Tibial artery (tissue), 4 donors: ENCODE measurements at regions not wholly inside any gene's neighbourhood (a gene's known extent, or its start where the extent isn't known, plus 50 kb on each side); places are given as distances from the start of the nearest gene placed in this dataset.

Experiments used
- DNase-seq, 2 donors: peaks; one replicate each; pipeline ENCODE4 v3.0.0-alpha.2; 2019
- H3K27ac ChIP-seq, 2 donors: fragments of 200-600 bp; sonication (generic) in 1 of 2; 1 replicate in 1 of 2; 2 replicates in 1 of 2; pipeline ENCODE4 v1.5.1; 2018 to 2019; ENCODE audit warnings: mild to moderate bottlenecking in 1 of 2
- H3K27me3 ChIP-seq, 2 donors: fragments of 200-600 bp; sonication (generic) in 1 of 2; one replicate each; pipeline versions ENCODE4 v1.5.1 to v1.6.0; 2016 to 2019
- H3K36me3 ChIP-seq, 3 donors: fragments of 200-600 bp; sonication (generic) in 2 of 3; one replicate each; pipeline ENCODE4 v1.5.1; 2016 to 2019; ENCODE audit warnings: mild to moderate bottlenecking in 2 of 3
- H3K4me1 ChIP-seq, 4 donors: fragments of 200-600 bp; sonication (generic) in 2 of 4; 1 replicate in 3 of 4; 2 replicates in 1 of 4; pipeline ENCODE4 v1.5.1; 2016 to 2019
- H3K4me3 ChIP-seq, 2 donors: fragments of 200-600 bp; sonication (generic) in 1 of 2; 1 replicate in 1 of 2; 2 replicates in 1 of 2; pipeline ENCODE4 v1.5.1; 2018 to 2019; ENCODE audit warnings: mild to moderate bottlenecking in 2 of 2
- H3K9me3 ChIP-seq, 3 donors: fragments of 200-600 bp; sonication (generic) in 1 of 3; one replicate each; pipeline ENCODE4 v1.5.1; 2016 to 2019
- intact Hi-C: fragments of 100-400 bp; cut with DNase I; formaldehyde crosslinking; loops from one replicate; pipeline ENCODE4 v1.15.0; 2023; ENCODE audit warnings: low total_unique reads
- TF ChIP-seq, protein P1 (sequence below), 2 experiments: fragments of 200-600 bp in 1 of 2; fragments of 450-650 bp in 1 of 2; IDR thresholded peaks; one replicate each; pipeline ENCODE4 v1.5.1; 2017 to 2019; ENCODE audit warnings: antibody characterized with exemption in 2 of 2, mild to moderate bottlenecking in 1 of 2, moderate library complexity in 1 of 2

DNA sequence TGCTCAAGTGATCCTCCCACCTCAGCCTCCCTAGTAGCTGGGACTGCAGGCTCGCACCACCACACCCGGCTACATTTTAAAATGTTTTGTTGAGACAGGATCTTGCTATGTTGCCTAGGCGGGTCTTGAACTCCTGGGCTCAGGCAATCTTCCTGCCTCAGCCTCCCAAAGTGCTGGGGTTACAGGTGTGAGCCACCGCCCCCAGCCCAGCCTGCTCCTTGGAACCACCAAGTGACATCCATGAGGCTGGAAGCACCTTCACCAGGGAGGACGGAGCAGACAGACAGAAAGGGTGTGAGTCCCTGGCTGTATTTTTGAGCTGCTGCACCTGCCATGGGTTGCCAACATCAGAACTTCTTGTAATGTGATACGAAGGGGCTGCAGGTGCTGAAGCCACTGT, 62.3 kb upstream of the UBE3C start:
- TF ChIP-seq, protein P1, sequence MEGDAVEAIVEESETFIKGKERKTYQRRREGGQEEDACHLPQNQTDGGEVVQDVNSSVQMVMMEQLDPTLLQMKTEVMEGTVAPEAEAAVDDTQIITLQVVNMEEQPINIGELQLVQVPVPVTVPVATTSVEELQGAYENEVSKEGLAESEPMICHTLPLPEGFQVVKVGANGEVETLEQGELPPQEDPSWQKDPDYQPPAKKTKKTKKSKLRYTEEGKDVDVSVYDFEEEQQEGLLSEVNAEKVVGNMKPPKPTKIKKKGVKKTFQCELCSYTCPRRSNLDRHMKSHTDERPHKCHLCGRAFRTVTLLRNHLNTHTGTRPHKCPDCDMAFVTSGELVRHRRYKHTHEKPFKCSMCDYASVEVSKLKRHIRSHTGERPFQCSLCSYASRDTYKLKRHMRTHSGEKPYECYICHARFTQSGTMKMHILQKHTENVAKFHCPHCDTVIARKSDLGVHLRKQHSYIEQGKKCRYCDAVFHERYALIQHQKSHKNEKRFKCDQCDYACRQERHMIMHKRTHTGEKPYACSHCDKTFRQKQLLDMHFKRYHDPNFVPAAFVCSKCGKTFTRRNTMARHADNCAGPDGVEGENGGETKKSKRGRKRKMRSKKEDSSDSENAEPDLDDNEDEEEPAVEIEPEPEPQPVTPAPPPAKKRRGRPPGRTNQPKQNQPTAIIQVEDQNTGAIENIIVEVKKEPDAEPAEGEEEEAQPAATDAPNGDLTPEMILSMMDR (IDR thresholded peaks at IDR 0.05), result no peak
- Histone ChIP-seq H3K4me3 (no peak overlapping the region), H3K27me3 (peaks cover 0 to 48% of the 10 kb centered on the region in 2 donors), H3K36me3 (no peaks in the 10 kb centered on the region), H3K27ac (no peak overlapping the region), H3K9me3 (peaks cover 0 to 5% (median 3%) of the 10 kb centered on the region in 3 donors), H3K4me1 (no peaks in the 10 kb centered on the region)
- DNase-seq, result peak in 1 of 2 donors; percentile 47
- intact Hi-C loops, result no loop called here

DNA sequence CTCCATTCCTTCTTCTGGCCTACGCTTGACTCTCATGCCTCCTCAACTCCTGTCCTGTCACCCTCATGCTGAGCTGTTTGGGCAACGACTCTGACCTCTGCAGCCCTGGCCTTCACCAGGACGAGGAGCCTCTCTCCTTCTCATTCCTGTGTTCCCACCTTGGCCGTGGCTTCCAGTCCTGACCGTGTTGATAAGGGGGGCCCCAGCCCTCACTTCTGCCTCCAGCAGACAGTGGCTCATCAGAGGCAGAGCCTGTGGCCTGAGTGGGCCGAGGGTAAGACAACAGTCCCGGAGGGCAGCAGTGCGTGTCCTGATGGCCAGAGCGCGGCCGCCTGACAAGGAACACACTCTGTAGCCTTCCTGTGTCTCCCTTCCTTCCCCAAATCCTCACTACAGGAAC, 61.7 kb upstream of the UBE3C start:
- peak in 1 of 2 donors; percentile 59 for DNase-seq
- H3K4me1 ChIP-seq, result no peaks in the 10 kb centered on the region
- no peak overlapping the region for H3K4me3 ChIP-seq
- peaks cover 0 to 48% of the 10 kb centered on the region in 2 donors for H3K27me3 ChIP-seq
- TF ChIP-seq, protein P1 (IDR thresholded peaks at IDR 0.05), result no peak
- intact Hi-C loops, result no loop called here
- peaks cover 0 to 4% (median 2%) of the 10 kb centered on the region in 3 donors for H3K9me3 ChIP-seq
- H3K27ac ChIP-seq, result no peak overlapping the region
- no peaks in the 10 kb centered on the region for H3K36me3 ChIP-seq

DNA sequence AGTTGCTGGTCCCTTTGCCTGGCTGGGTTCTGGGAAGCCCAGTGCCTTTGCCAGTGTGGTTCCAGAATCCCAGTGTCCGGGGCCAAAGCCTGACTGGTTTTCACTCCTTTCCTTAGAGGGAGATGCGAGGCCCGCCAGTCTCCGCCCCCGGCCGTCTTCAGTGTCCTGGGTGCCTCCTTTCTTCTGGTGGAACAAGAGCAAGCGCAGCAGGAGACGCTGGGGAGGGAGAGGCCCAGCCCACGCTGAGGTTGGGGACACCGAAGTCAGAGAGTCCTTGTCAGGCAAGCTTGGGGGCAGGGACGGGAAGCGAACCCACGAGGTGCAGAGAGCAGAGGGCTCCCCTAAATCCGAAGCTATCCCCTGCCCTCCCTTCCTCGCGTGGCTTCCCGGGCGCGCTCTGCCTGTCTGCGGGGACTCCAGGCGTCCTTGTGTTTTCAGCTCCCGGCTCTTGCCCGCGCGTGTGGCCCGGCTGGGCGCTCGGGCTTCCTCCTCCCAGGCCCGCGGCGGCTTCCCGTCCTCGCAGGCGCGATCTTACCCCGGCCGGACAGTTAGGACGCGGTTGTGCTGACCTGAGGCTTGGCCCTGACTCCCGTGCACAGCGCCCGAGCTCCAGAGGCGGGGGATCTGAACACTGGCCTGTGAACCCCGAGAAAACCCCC, 60.6 kb upstream of the UBE3C start:
- Histone ChIP-seq H3K9me3 (peaks cover 0 to 13% (median 6%) of the 10 kb centered on the region in 3 donors), H3K4me1 (no peaks in the 10 kb centered on the region), H3K27ac (no peak overlapping the region), H3K36me3 (no peaks in the 10 kb centered on the region), H3K4me3 (no peak overlapping the region), H3K27me3 (peaks cover 0 to 44% of the 10 kb centered on the region in 2 donors)
- TF ChIP-seq, protein P1 (IDR thresholded peaks at IDR 0.05), result no peak
- intact Hi-C loops, result no loop called here
- DNase-seq, result peak in 1 of 2 donors; percentile 60

DNA sequence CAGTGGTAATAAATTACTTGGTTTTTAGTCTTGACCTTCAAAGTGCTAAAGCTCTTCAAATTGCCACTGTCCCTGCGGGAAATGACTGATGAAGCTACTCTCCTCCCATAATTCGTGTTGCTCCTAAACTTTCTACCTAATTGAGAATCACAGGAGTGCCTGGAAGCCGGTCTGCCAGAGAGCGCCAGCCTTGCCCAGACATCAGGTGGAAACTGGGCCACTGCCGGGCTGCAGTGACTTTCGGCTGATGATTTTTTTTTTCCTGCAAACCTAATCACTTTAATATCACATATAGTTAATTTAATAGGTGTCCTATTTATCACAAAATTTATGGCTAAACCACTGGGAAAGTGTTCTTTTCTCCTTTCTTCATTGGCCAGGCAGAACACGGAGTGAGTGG, 59.6 kb upstream of the UBE3C start:
- H3K36me3 ChIP-seq, result no peaks in the 10 kb centered on the region
- no peaks in the 10 kb centered on the region for H3K4me1 ChIP-seq
- intact Hi-C loops, result no loop called here
- DNase-seq, result no peak
- H3K27me3 ChIP-seq, result peaks cover 0 to 44% of the 10 kb centered on the region in 2 donors
- no peak overlapping the region for H3K27ac ChIP-seq
- H3K9me3 ChIP-seq, result peaks cover 0 to 23% (median 16%) of the 10 kb centered on the region in 3 donors
- TF ChIP-seq, protein P1 (IDR thresholded peaks at IDR 0.05), result no peak
- no peak overlapping the region for H3K4me3 ChIP-seq

DNA sequence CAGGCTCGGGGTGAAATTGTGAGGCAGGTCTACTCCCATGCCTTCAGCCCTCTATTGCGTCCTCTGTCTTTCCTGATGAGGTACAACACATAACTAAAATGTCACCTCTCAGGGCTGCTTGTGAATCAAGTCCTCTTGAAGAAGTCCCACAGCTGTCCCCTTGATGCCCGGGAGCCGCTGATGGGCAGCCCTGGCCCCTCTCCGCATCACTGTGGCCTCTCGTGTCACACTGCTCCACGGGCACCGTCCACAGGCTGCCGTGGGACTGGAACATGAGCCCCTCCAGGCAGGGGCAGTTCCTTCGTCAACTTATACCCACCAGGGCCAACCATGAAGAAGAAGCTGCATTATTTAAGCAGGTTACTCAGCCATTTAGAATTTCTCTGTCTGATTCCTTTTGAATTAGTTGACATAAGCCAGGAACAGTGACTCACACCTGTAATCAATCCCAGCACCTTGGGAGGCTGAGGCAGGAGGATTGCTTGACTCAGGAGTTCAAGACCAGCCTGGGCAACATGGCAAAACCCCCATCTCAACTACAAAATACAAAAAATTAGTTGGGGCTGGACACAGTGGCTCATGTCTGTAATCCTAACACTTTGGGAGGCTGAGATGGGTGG, 58.5 kb upstream of the UBE3C start:
- peaks cover 0 to 33% (median 25%) of the 10 kb centered on the region in 3 donors for H3K9me3 ChIP-seq
- TF ChIP-seq, protein P1 (IDR thresholded peaks at IDR 0.05), result no peak
- H3K36me3 ChIP-seq, result no peaks in the 10 kb centered on the region
- H3K27ac ChIP-seq, result no peak overlapping the region
- H3K27me3 ChIP-seq, result peaks cover 0 to 44% of the 10 kb centered on the region in 2 donors
- intact Hi-C loops, result no loop called here
- H3K4me1 ChIP-seq, result no peaks in the 10 kb centered on the region
- no peak for DNase-seq
- no peak overlapping the region for H3K4me3 ChIP-seq
